Hepatocyte (in vitro differentiated cells): ENCODE measurements at regions not wholly inside any gene's neighbourhood (a gene's known extent, or its start where the extent isn't known, plus 50 kb on each side); places are given as distances from the start of the nearest gene placed in this dataset.

Experiments used
- DNase-seq: peaks from one replicate; pipeline ENCODE4 v3.0.0-alpha.2; 2016; ENCODE audit warnings: low spot score
- H2AFZ ChIP-seq: fragments of 200-600 bp; sonication (generic); 2 replicates; pipeline ENCODE4 v1.6.0; 2016; ENCODE audit warnings: antibody characterized with exemption, mild to moderate bottlenecking
- H3K27ac ChIP-seq: fragments of 200-600 bp; sonication (generic); 2 replicates; pipeline ENCODE4 v1.5.1; 2016; ENCODE audit warnings: mild to moderate bottlenecking
- H3K27me3 ChIP-seq: fragments of 200-600 bp; sonication (generic); 2 replicates; pipeline ENCODE4 v1.6.1; 2016
- H3K36me3 ChIP-seq: fragments of 200-600 bp; sonication (generic); replicated peaks from 2 replicates; pipeline ENCODE4 v1.5.1; 2016; ENCODE audit warnings: low read depth; ENCODE audit not compliant: insufficient read depth
- H3K4me1 ChIP-seq: fragments of 200-600 bp; sonication (generic); 2 replicates; pipeline ENCODE4 v1.5.1; 2016; ENCODE audit warnings: mild to moderate bottlenecking, moderate library complexity; ENCODE audit not compliant: insufficient read depth
- H3K4me2 ChIP-seq: fragments of 200-600 bp; sonication (generic); 2 replicates; pipeline ENCODE4 v1.6.0; 2016
- H3K4me3 ChIP-seq: fragments of 200-600 bp; sonication (generic); 2 replicates; pipeline ENCODE4 v1.5.1; 2016; ENCODE audit warnings: mild to moderate bottlenecking
- H3K79me2 ChIP-seq: fragments of 200-600 bp; sonication (generic); 2 replicates; pipeline ENCODE4 v1.6.0; 2017; ENCODE audit warnings: mild to moderate bottlenecking
- H3K9me2 ChIP-seq: fragments of 200-600 bp; sonication (generic); replicated peaks from 2 replicates; pipeline ENCODE4 v1.6.0; 2017; ENCODE audit warnings: mild to moderate bottlenecking; ENCODE audit not compliant: insufficient read depth
- H3K9me3 ChIP-seq: fragments of 200-600 bp; sonication (generic); 2 replicates; pipeline ENCODE4 v1.5.1; 2016; ENCODE audit warnings: low read depth, mild to moderate bottlenecking
- H4K20me1 ChIP-seq: fragments of 200-600 bp; sonication (generic); 2 replicates; pipeline ENCODE4 v1.6.0; 2016; ENCODE audit warnings: mild to moderate bottlenecking; ENCODE audit not compliant: insufficient read depth, poor library complexity, severe bottlenecking
- CTCF ChIP-seq: fragments of 200-600 bp; sonication (generic); IDR thresholded peaks from 2 replicates; pipeline ENCODE4 v1.5.1; 2016; ENCODE audit warnings: antibody characterized with exemption, mild to moderate bottlenecking; ENCODE audit not compliant: poor library complexity
- EZH2 ChIP-seq: fragments of 200-600 bp; sonication (generic); IDR thresholded peaks from 2 replicates; pipeline ENCODE4 v1.6.1; 2016; ENCODE audit warnings: antibody characterized with exemption, mild to moderate bottlenecking, borderline replicate concordance
- EZH2phosphoT487 ChIP-seq: fragments of 200-600 bp; sonication (generic); IDR thresholded peaks from one replicate; pipeline ENCODE4 v1.6.1; 2018; ENCODE audit warnings: antibody characterized with exemption, mild to moderate bottlenecking, low read depth, moderate library complexity; ENCODE audit not compliant: unreplicated experiment, severe bottlenecking
- WGBS: methylation state at CpG from one replicate; pipeline ENCODE4 v1.1.6; 2016; ENCODE audit warnings: low lambda C conversion rate; ENCODE audit errors: missing lambda C conversion rate; 5-methylcytosine and 5-hydroxymethylcytosine counted together

GRCh38 chr13:72160977-72161376, 294.0 kb upstream of the DACH1 start:
- H3K36me3 ChIP-seq: no peaks in the 10 kb centered on the region
- DNase-seq: no peak
- H3K9me3 ChIP-seq: no peaks in the 10 kb centered on the region
- H3K27ac ChIP-seq: no peak overlapping the region
- no peaks in the 10 kb centered on the region for H3K9me2 ChIP-seq
- H3K27me3 ChIP-seq: no peaks in the 10 kb centered on the region
- TF ChIP-seq CTCF (no peak), EZH2phosphoT487 (no peak), EZH2 (no peak)
- no peak overlapping the region for H3K4me3 ChIP-seq
- no peak overlapping the region for H3K4me2 ChIP-seq
- 93% methylated on average over 5 of the region's 5 CpGs for WGBS
- no peaks in the 10 kb centered on the region for H3K4me1 ChIP-seq
- H3K79me2 ChIP-seq: no peaks in the 10 kb centered on the region
- no peak overlapping the region for H2AFZ ChIP-seq
- no peaks in the 10 kb centered on the region for H4K20me1 ChIP-seq

- H3K9me2 ChIP-seq: no peaks in the 10 kb centered on the region
- TF ChIP-seq EZH2: no peak
- no peak for TF ChIP-seq CTCF
- no peak for TF ChIP-seq EZH2phosphoT487
- H3K4me2 ChIP-seq: no peak overlapping the region
- no peaks in the 10 kb centered on the region for H3K4me1 ChIP-seq
- no peak overlapping the region for H3K4me3 ChIP-seq
- no peaks in the 10 kb centered on the region for H3K27me3 ChIP-seq
- no peaks in the 10 kb centered on the region for H3K36me3 ChIP-seq
- DNase-seq: no peak
- H2AFZ ChIP-seq: no peak overlapping the region
- no peak overlapping the region for H3K27ac ChIP-seq
- H3K79me2 ChIP-seq: no peaks in the 10 kb centered on the region
- no peaks in the 10 kb centered on the region for H3K9me3 ChIP-seq
- no peaks in the 10 kb centered on the region for H4K20me1 ChIP-seq
Measured at GRCh38 chr13:72156760-72157159, 289.8 kb upstream of the DACH1 start.

- no peak overlapping the region for H3K4me3 ChIP-seq
- no peaks in the 10 kb centered on the region for H3K9me3 ChIP-seq
Measured at GRCh38 chr13:72153272-72153671, 286.3 kb upstream of the DACH1 start.

More at GRCh38 chr13:72153272-72153671, 286.3 kb upstream of the DACH1 start:
- Histone ChIP-seq H4K20me1 (no peaks in the 10 kb centered on the region), H3K36me3 (no peaks in the 10 kb centered on the region), H3K27me3 (no peaks in the 10 kb centered on the region), H3K9me2 (no peaks in the 10 kb centered on the region), H3K79me2 (no peaks in the 10 kb centered on the region), H3K4me1 (no peaks in the 10 kb centered on the region), H2AFZ (no peak overlapping the region), H3K27ac (no peak overlapping the region), H3K4me2 (no peak overlapping the region)
- no peak for DNase-seq
- TF ChIP-seq CTCF: no peak
- TF ChIP-seq EZH2: no peak
- TF ChIP-seq EZH2phosphoT487: no peak
- 89% methylated on average over 1 of the region's 1 CpG for WGBS
